ENCODE measurements at regions not wholly inside any gene's neighbourhood (a gene's known extent, or its start where the extent isn't known, plus 50 kb on each side); places are given as distances from the start of the nearest gene placed in this dataset.
"Not testable (repeated sequence)": the region's sequence is repeated elsewhere in the genome, so short reads cannot be mapped to it uniquely, and the experiment has no call there.

DNA sequence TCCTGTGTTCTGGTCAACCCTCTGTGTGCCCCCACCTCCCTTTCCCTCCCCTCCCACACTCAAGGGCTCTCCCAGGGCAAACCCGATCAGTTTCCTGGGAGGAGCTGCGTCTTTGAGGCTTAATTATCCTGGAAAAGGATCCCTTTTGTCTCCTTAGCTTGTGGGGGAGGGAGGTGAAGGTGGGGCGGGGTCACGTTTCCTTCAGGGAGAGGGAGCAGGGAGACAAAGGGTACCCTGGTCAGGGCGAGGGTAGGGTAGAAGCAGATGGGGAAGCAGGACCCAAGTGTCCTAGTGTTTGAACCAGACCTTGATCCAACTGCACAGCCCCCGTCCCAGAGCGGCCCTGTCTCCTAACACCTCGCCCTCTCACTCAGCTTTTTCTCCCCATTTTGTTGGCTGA is 90.1 kb downstream of the HIF1AN start:
- H3K27me3 Mint-ChIP-seq, result peaks cover 43% of the 10 kb centered on the region
- DNase-seq (no peak), ATAC-seq (no peak)
- H3K36me3 Mint-ChIP-seq, result no peaks in the 10 kb centered on the region
- CTCF ChIA-PET, result no interaction called here
- H3K27ac Mint-ChIP-seq, result no peak overlapping the region
- H3K4me1 Mint-ChIP-seq, result peaks cover 2% of the 10 kb centered on the region
- no peak overlapping the region for H3K4me3 Mint-ChIP-seq
- no peaks in the 10 kb centered on the region for H3K9me3 Mint-ChIP-seq (ENCODE audit: low read depth)

DNA sequence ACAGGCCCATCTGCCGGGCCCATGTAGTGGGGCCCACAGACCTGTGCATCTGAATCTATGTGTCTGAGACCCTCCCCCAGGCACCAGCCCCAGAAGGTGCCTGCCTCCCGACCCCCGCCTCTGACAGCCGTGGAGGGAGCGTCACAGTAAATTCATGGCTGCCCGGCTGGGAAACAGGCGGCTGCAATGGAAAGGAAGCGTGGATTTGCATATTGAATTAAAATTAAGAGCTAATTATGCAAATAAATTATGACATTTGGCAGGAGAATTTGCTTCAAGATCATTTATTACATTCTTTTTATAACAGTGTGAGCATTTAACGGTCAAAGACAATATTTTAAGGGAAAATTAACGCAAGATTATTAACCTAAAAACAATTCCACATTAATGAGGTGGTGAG is 92.3 kb downstream of the HIF1AN start:
- no peak overlapping the region for H3K27ac Mint-ChIP-seq
- DNase-seq (no peak), ATAC-seq (no peak)
- peaks cover 33% of the 10 kb centered on the region for H3K27me3 Mint-ChIP-seq
- H3K4me3 Mint-ChIP-seq, result no peak overlapping the region
- H3K36me3 Mint-ChIP-seq, result no peaks in the 10 kb centered on the region
- no peaks in the 10 kb centered on the region for H3K4me1 Mint-ChIP-seq
- no peaks in the 10 kb centered on the region for H3K9me3 Mint-ChIP-seq (ENCODE audit: low read depth)
- CTCF ChIA-PET, result interaction anchor here (1.5 kb wide), 1 partner anchor 12 kb away, joined by 3 read pairs; no protein-coding TSS in a partner anchor

DNA sequence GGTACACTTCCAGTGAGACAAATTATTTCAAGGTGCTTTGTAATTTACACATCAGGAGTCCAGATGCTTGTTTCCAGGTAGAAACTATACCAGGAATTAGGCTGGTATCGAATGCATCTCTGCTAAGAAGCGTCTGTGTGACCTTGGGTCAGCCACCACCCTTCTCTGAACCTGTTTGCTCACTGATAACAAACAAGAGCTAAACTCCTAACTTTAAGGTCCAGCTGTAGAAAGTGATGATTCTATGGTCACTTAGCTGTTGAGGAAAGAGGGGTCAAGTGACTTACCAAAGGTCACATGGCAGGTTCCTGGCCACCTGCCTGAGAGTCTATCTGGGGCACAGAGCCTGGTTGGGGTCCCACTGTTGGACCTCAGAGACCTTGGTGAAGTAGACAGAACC is 95.4 kb downstream of the HIF1AN start:
- no peak for ATAC-seq
- CTCF ChIA-PET, result no interaction called here
- no peak for DNase-seq
- Mint-ChIP-seq H3K9me3 (ENCODE audit: low read depth) (no peaks in the 10 kb centered on the region), H3K27me3 (peaks cover 22% of the 10 kb centered on the region), H3K27ac (no peak overlapping the region), H3K4me1 (no peaks in the 10 kb centered on the region), H3K4me3 (no peak overlapping the region), H3K36me3 (no peaks in the 10 kb centered on the region)

DNA sequence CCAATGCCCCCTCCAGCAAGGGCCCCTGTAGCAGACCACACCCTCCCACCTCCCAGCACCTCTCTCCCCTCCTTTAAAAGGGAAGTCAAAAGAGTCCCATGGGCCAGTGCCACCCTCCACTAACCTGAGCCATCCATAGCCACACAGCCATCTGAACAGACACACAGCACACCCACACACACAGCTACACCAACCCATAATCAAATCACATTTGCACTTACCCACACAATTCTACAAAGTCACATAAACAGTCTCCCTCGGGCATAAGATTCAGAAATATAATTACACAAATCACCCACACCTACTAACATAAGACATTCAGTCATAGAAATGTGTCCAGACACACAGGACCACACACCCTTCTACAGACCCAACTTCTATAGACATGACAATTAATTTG is 96.3 kb downstream of the HIF1AN start:
- no peaks in the 10 kb centered on the region for H3K36me3 Mint-ChIP-seq
- H3K4me1 Mint-ChIP-seq, result no peaks in the 10 kb centered on the region
- CTCF ChIA-PET, result no interaction called here
- DNase-seq (no peak), ATAC-seq (no peak)
- H3K27me3 Mint-ChIP-seq, result peaks cover 20% of the 10 kb centered on the region
- H3K27ac Mint-ChIP-seq, result no peak overlapping the region
- no peaks in the 10 kb centered on the region for H3K9me3 Mint-ChIP-seq (ENCODE audit: low read depth)
- no peak overlapping the region for H3K4me3 Mint-ChIP-seq

DNA sequence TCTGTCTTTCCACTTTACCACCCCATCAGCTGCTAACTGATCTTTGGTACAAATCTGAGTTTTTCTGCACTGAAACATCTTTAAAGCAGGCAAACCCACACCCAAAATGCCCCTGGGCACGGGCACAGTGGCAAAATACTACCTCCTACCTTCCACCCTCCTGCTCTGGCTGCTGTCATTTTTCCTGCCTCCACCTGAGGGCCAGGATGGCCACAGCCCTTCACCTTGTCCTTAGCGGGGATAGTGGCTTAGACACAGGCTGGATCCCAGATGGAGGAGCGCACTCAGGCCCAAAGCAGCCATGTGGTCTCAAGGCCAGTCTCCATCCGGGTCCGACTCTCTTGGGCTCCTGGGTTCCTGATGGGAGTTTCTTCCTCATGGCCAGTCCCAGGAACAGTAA is 98.3 kb downstream of the HIF1AN start:
- H3K27ac Mint-ChIP-seq, result no peak overlapping the region
- H3K4me1 Mint-ChIP-seq, result no peaks in the 10 kb centered on the region
- peaks cover 35% of the 10 kb centered on the region for H3K27me3 Mint-ChIP-seq
- ATAC-seq (no peak), DNase-seq (no peak)
- CTCF ChIA-PET, result no interaction called here
- H3K9me3 Mint-ChIP-seq (ENCODE audit: low read depth), result no peaks in the 10 kb centered on the region
- H3K4me3 Mint-ChIP-seq, result no peak overlapping the region
- no peaks in the 10 kb centered on the region for H3K36me3 Mint-ChIP-seq

DNA sequence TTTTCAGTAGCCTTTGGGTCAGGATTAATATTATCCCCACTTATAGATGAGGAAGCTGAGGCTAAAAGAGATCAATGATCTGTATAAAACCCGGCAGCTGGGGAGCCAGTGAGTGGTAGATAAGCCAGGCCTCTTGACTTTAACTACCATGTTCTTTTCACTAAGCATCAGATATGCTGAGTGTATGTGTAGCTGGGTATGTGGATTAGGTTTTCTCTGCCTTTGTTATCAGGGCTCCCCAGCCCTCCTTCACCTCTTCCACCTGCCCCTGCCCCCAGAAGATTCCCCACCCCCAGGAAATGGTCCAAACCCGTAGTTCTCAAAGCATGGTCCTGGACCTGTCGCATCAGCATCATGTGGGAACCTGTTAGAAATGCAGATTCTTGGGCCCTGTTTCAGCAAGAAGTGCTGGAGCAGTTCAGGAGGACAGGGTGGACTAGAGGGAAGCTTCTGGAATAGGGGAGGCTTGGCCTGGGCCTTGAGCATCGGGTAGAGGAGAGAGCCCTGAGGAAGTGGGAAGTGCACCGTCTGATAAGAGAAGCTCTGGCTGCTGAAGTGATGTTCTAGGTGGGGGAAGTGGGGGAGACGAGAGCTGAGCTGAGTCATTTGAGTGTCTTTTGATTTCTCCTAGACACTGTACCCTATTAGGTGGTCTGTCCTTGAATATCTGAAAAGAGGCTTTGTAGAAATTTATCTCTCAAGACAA is 101.3 kb downstream of the HIF1AN start:
- no peaks in the 10 kb centered on the region for H3K4me1 Mint-ChIP-seq
- CTCF ChIA-PET, result no interaction called here
- ATAC-seq (no peak), DNase-seq (no peak)
- H3K27me3 Mint-ChIP-seq, result peaks cover 53% of the 10 kb centered on the region
- H3K36me3 Mint-ChIP-seq, result no peaks in the 10 kb centered on the region
- no peak overlapping the region for H3K27ac Mint-ChIP-seq
- no peaks in the 10 kb centered on the region for H3K9me3 Mint-ChIP-seq (ENCODE audit: low read depth)
- no peak overlapping the region for H3K4me3 Mint-ChIP-seq

DNA sequence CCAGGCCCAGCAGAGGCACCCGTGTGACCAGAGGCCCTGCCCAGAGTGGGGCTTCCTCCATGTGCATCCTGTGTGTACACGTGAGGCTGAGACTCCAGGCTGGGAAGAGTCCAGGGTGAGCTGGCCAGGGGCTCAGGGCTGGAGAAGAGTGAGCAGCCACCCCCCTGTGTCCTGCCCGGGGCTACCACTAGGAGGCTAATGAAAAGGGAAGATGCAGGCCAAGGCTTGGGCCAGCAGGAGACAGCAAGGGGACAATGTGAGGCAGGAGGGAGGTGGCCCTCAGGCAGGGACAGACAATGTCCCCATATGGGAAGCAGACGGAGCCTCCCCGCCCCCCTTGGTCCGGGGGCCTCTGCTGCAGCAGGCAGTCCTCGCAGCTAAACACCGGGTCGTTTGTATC is 102.0 kb downstream of the HIF1AN start:
- peaks cover 3% of the 10 kb centered on the region for H3K4me1 Mint-ChIP-seq
- DNase-seq (no peak), ATAC-seq (peak; percentile 39)
- no peak overlapping the region for H3K27ac Mint-ChIP-seq
- no peaks in the 10 kb centered on the region for H3K36me3 Mint-ChIP-seq
- no peaks in the 10 kb centered on the region for H3K9me3 Mint-ChIP-seq (ENCODE audit: low read depth)
- H3K27me3 Mint-ChIP-seq, result peaks cover 56% of the 10 kb centered on the region
- no peak overlapping the region for H3K4me3 Mint-ChIP-seq
- CTCF ChIA-PET, result no interaction called here

DNA sequence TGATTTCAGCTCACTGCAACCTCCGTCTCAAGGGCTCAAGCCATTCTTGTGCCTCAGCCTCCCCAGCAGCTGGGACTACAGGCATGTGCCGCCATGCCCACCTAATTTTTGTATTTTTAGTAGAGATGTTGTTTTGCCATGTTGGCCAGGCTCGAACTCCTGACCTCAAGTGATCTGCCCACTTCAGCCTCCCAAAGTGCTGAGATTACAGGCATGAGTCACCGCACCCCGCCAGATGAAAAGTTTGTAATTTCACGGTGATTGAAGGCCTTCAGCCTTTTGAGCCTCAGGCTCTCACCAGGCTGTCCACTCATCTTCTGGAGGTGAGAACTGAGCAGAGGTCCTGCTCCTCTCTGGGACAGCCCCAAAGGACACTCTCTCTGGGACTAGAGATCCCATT is 103.2 kb downstream of the HIF1AN start:
- peaks cover 56% of the 10 kb centered on the region for H3K27me3 Mint-ChIP-seq
- DNase-seq; H3K4me3 Mint-ChIP-seq; H3K27ac Mint-ChIP-seq; H3K4me1 Mint-ChIP-seq; H3K9me3 Mint-ChIP-seq (ENCODE audit: low read depth); ATAC-seq; H3K36me3 Mint-ChIP-seq; CTCF ChIA-PET: not testable (repeated sequence)

DNA sequence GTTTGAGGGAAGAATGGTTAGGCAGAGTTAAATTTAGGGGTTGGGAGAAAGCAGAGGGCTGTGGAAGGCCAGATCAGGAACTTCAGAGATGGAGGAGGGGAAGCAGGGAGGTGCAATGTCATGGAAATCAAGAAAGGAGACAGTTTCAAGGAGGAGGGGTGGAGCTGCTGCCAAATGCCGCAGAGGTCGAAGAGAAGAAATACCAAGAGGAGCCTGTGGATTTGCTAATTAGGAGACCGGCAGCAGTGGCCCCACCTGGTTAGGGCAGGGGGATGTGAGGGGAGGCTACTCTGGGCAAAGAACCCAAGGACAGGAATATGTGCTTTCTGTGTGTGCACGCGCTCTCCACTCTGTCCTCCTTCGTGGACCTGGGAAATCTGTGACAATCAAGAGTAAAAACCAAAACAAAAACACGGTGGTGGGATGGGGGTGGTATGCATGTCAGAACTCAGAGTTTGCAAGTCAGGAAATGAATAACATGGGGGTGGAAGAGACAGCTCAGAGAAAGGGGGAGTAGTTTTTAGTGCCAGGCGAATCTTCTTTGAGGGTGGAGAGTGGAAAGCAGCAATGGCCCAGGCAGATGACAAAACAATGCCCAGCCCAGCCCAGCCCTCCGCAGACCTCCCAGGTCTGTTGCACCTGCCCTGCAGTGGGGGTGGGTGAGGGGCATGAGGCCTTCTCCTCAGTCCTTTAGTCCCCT is 102.9 kb upstream of the PAX2 start:
- no peak overlapping the region for H3K4me3 Mint-ChIP-seq
- no peaks in the 10 kb centered on the region for H3K9me3 Mint-ChIP-seq (ENCODE audit: low read depth)
- ATAC-seq, result no peak
- H3K27me3 Mint-ChIP-seq, result peaks cover 62% of the 10 kb centered on the region
- H3K27ac Mint-ChIP-seq, result no peak overlapping the region
- DNase-seq, result no peak
- CTCF ChIA-PET, result no interaction called here
- peaks cover 3% of the 10 kb centered on the region for H3K4me1 Mint-ChIP-seq
- no peaks in the 10 kb centered on the region for H3K36me3 Mint-ChIP-seq

DNA sequence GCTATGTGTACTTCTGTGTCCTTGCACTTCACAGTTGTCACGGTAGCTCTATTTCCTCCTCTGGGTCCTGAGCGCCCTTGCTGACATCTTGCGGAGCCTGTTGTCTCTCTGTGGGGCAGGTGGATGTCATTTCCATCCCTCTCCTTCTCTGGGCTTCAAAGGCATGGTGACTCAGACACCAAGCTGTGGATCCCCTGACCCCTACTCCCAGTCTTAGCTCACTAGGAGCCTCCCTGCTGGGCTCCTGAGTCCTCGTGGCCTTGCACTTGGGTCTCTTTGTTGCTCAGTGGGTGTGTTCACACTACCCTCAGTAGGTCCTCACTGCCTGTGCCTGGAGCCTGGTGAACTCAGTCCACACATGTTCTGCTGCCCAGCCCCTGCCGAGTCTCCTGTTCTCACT is 100.3 kb upstream of the PAX2 start:
- no peak for DNase-seq
- H3K9me3 Mint-ChIP-seq (ENCODE audit: low read depth), result no peaks in the 10 kb centered on the region
- no peak overlapping the region for H3K27ac Mint-ChIP-seq
- ATAC-seq, result no peak
- peaks cover 3% of the 10 kb centered on the region for H3K4me1 Mint-ChIP-seq
- CTCF ChIA-PET, result no interaction called here
- peaks cover 61% of the 10 kb centered on the region for H3K27me3 Mint-ChIP-seq
- H3K4me3 Mint-ChIP-seq, result no peak overlapping the region
- no peaks in the 10 kb centered on the region for H3K36me3 Mint-ChIP-seq

DNA sequence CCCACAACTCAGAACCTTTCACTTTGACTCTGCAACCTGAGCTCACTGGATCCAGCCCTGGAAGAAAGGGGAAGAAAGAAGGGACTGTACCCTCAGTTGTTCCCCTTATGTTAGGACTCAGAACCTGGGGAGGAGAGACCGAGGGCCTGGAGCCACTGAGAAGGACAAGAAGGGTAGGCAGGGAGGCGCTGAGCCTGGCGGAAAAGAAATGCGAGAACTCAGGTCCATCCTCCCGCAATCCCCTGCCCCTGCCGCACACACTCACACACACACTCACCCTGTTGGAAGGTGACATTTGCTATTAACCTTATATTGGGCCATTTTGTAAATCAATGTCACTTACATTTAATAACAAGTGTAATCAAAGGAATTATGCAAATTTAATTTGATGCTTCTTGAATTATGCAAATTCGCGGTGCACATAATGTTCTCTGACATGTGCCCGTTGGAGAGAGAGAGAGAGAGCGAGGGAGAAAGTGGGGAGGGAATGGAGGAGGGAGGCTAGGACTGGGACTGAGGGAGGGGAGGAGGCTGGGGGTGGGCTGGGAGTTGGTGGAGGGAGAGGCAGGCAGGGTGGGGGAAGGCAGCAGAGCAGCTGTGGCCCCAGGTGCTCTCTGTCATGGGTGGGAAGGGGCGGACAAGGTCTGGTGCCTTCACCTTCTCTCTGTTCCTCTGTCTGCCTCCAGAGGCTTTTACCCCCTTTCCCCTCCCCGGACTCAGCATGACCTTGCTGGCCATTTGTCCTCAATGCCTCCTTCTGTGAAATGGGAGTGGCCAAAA is 99.6 kb upstream of the PAX2 start:
- CTCF ChIA-PET, result no interaction called here
- no peak overlapping the region for H3K27ac Mint-ChIP-seq
- H3K4me1 Mint-ChIP-seq, result peaks cover 3% of the 10 kb centered on the region
- H3K4me3 Mint-ChIP-seq, result no peak overlapping the region
- DNase-seq (no peak), ATAC-seq (no peak)
- no peaks in the 10 kb centered on the region for H3K9me3 Mint-ChIP-seq (ENCODE audit: low read depth)
- peaks cover 60% of the 10 kb centered on the region for H3K27me3 Mint-ChIP-seq
- H3K36me3 Mint-ChIP-seq, result no peaks in the 10 kb centered on the region

DNA sequence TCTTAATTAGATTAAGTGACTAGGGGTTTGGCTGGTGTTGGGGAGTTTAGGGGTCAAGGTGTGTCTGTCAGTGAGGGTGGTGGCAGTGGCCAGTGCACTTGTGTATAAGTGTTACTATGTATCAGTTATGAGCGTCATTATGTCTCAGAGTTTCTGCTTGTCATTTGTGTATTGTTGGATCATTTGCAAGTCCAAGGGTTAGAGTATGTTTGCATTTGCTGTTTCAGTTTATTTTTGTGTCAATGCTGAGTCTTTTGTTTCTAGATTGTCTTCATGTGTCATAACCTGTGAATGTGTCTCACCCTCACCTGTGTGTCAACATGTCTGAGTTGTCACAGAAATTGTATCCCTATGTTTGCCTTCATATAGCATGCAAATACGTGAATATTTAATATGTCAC is 97.5 kb upstream of the PAX2 start:
- ATAC-seq (no peak), DNase-seq (no peak)
- H3K4me1 Mint-ChIP-seq, result no peaks in the 10 kb centered on the region
- H3K36me3 Mint-ChIP-seq, result no peaks in the 10 kb centered on the region
- no peak overlapping the region for H3K27ac Mint-ChIP-seq
- H3K27me3 Mint-ChIP-seq, result peaks cover 53% of the 10 kb centered on the region
- no peaks in the 10 kb centered on the region for H3K9me3 Mint-ChIP-seq (ENCODE audit: low read depth)
- CTCF ChIA-PET, result no interaction called here
- H3K4me3 Mint-ChIP-seq, result no peak overlapping the region

DNA sequence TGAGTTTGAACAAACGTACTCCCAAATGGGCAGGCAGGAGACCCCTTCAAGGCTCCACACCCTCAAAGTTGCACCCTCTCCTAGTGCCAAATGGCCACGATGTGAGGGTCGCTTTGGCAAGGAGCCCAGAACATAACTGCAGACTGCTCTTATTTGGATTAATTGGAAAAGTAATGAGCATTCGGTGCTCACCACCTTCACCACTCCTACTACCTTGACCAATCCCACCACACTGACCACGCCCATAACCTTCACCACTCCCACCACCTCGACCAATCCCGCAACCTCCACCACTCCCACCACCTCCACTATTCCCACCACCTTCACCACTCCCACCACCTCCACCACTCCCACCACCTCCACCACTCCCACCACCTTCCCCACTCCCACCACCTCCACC is 94.7 kb upstream of the PAX2 start:
- no peak overlapping the region for H3K27ac Mint-ChIP-seq
- no peak for ATAC-seq
- no peaks in the 10 kb centered on the region for H3K36me3 Mint-ChIP-seq
- DNase-seq, result no peak
- peaks cover 61% of the 10 kb centered on the region for H3K27me3 Mint-ChIP-seq
- peaks cover 14% of the 10 kb centered on the region for H3K4me1 Mint-ChIP-seq
- CTCF ChIA-PET, result no interaction called here
- H3K9me3 Mint-ChIP-seq (ENCODE audit: low read depth), result no peaks in the 10 kb centered on the region
- H3K4me3 Mint-ChIP-seq, result no peak overlapping the region

DNA sequence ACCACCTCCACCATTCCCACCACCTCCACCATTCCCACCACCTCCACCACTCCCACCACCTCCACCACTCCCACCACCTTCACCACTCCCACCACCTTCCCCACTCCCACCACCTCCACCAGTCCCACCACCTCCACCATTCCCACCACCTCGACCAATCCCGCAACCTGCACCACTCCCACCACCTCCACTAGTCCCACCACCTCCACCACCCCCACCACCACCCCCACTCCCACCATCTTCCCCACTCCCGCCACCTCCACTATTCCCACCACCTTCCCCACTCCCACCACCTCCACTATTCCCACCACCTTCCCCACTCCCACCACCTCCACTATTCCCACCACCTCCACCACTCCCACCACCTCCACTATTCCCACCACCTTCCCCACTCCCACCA is 94.3 kb upstream of the PAX2 start:
- H3K4me1 Mint-ChIP-seq, result peaks cover 16% of the 10 kb centered on the region
- ATAC-seq; H3K9me3 Mint-ChIP-seq (ENCODE audit: low read depth); H3K36me3 Mint-ChIP-seq; CTCF ChIA-PET; DNase-seq; H3K4me3 Mint-ChIP-seq; H3K27ac Mint-ChIP-seq: not testable (repeated sequence)
- H3K27me3 Mint-ChIP-seq, result peaks cover 63% of the 10 kb centered on the region

Data from activated CD8-positive, alpha-beta memory T cell treated with anti-CD3 and anti-CD28 coated beads, Interleukin-2, amount 10 ng/mL, durations not matched to agents 7 days and 5 days (primary cell).